HG02981 (cell line): ENCODE measurements at regions not wholly inside any gene's neighbourhood (a gene's known extent, or its start where the extent isn't known, plus 50 kb on each side); places are given as distances from the start of the nearest gene placed in this dataset.

ENCODE experiments used
- ATAC-seq: cut with Tn5 transposase; IDR thresholded peaks from one replicate; pipeline ENCODE4 v1.9.1; 2021; ENCODE audit warnings: mild to moderate bottlenecking, moderate library complexity; ENCODE audit not compliant: unreplicated experiment

- no peak for ATAC-seq
Observed at GRCh38 chr7:130958846-130959245, 224.8 kb upstream of the KLF14 start.

DNA sequence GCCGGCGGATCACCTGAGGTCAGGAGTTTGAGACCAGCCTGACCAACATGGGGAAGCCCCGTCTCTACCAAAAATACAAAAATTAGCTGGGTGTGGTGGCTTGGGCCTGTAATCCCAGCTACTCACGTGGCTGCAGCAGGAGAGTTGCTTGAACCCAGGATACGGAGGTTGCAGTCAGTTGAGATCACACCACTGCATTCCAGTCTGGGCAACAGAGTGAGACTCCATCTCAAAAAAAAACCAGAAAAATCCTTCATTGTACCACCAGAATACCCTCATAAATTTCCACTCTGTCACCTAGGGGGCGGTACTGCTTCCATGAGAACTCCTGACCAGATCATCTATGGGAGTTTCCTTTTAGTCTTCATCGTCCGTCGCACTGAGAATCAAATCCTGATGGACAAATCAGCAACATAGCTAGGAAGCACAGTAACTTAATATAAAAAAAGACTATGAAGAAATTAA, 225.8 kb upstream of the KLF14 start:
- no peak for ATAC-seq

DNA sequence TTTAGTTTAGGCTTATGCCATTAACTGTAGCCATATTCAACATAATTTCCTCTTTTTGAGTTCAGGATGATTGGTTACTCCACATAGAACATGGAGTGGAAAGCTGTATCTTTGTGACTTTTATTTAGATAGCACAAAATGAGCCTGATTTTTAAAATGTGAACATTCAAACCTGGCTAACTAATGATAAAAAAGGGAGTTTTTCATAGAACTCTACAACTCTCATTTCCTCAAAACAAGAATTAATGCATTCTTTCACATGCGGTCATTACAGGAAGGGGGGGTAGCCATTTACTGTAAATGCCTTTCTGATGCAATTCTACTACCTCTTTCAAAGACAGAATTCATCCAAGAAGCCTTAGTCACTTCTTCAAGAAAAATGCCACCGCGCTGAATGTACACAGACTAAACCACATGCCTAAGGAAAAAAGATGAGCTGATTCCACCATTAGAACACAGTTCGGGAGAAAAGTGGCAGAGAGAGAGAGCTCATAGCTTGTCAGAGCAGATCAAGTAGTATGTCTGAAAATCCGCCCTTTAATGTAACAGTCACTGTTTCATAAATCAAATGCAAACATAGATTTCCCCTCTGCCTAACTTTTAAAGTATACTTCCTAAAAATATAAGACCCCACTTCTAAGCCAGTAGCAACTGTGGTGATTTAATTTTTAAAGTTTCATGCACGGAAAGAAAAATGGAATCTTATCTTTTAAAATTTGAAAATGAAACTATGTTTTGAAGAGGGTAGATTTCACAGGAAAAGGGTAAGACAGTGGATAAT, 226.4 kb upstream of the KLF14 start:
- peak; percentile 26 for ATAC-seq

DNA sequence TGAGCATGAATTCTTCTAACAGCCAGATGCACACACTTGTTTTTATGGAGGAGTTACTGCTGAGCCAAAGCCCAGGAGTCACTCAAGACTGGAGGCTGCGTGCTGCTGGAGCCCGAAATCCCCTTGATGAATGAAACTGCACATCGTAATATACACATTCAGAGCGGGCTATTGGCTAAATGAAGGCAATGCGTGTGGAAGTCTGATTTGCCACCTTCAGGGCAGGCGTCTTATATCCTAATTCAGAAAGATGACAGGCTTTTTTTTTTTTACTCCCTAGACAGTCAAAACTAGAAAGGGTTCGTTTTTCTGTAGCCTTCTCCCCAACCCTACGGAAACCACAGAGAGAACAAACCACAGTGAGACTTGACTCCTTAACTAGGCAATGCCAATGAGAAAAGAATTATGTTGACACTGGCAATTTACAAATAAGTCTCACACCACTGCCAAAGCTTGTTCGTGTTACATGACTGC, 227.2 kb upstream of the KLF14 start:
- peak; percentile 76 for ATAC-seq

DNA sequence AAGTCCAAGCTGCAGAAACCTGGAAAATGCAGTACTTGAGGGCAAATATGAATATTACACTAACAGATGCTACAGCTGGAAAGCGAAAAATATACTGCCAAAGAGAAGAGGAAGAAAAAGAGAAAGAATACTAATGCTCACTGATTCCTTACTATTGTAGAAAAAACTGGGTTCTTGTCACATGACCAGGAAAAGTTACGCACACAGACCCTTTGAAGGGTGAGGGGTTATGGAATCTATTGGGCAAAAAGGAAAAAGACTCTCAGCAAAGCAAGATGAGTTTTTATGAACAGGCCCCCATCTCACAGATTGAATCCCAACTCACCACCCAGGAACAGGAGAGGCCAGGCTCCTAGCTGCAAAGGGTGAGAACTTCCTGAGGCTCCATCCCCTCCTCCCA, 228.1 kb upstream of the KLF14 start:
- ATAC-seq = no peak

GRCh38 chr7:130963339-130963738, 229.3 kb upstream of the KLF14 start:
- no peak for ATAC-seq

DNA sequence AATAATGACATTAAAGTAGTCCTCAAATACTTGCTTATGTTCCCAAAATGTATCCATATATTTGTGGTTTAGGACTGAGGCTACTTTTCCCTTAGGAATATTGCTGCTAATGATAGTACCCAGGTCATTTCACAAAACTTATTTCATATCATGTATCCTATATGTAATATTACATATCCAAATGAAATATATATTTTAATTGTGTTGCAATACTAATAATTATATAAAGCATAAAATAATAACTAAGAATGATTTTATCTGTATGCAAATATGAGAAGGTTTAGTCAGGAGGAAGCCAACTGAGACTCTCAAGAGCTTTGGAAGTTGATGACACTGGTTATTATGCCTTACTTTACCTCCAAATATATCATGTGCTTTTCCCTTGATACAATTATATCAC, 231.5 kb upstream of the KLF14 start:
- ATAC-seq = no peak

DNA sequence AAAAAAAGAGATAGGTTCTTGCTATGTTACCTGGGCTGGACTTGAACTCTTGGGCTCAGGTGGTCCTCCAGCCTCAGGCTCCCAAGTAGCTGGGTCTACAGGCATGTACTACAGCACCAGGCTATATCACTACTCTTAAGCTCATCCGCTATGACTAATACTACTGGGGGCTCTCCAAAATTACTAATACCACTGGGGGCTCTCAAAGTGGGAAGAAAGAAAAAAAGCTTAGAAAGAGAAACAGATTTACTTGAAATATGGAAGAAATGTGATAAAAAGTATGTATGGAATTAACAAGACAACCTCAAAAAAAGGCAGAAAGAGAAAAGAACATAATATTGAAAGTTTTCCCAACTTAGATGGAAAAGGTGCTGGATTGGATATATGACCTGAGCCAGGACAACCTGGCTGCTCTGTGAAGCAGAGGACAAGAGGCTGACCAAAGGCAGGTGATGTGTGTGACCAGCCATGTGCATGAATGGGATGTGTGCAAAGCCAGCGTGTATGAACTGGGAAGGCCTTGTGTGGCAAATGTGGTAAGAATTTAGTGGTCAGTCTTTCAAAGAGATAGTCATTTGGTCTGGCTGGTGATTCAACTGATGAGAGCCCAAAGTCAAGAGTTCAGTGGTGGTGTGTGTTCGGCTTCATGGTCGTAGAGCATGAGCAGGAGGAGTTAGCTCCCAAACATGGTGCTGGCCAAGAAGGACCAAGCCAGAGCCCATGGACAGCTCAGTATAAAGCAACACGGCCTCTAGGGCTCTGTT, 232.4 kb upstream of the KLF14 start:
- ATAC-seq = peak; percentile 73

DNA sequence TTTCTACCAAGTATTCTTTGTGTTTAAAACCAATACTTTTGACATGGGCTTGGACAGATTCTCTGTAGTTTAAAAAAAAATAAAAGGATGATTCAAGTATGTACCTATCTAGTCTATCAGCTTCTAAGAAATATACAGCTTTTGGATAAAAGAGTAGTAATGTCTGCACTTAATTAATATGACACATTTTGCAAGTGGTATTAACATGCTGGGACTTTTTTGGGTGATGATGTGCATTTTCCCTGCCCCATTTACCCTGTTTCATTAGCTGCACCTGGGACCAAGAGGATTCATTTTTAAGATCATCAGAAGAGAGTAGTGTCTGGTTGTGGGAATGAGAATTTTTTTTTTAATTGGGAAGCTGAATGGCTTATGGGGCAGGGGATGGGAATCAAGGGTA, 236.2 kb upstream of the KLF14 start:
- ATAC-seq = no peak

DNA sequence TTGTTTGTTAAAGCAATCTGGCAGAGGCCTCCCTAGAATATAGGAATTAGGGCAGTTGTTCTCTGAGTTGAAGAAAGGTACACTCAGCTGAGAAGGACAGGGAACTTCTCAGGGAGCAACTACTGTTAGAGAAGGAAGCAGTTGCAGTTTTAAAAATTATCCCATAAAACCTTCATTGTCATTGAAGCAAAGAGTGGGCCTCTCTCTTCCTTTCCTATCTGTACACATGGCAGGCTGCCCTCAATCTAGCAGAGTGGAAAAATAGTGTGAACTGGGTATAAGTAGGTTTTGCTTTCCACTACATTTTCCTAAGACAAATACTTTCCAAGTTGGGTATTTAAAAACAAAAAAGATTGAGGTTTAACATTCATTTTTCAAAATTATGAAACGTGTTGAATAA, 236.7 kb upstream of the KLF14 start:
- ATAC-seq = no peak

DNA sequence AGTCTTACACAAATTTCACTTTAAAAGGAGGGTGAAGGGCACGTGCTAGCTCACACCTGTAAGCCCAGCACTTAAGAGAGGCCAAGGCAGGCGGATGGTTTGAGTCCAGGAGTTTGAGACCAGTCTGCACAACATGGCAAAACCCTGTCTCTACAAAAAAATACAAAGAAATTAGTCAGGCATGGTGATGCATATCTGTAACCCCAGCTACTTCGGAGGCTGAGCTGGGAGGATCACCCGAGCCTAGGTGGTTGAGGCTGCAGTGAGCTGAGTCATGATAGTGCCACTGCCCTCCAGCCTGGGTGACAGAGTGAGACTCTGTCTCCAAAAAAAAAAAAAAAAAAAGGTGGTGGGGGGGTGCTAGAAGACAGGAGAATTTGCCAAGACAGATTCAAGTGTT, 237.3 kb upstream of the KLF14 start:
- no peak for ATAC-seq

GRCh38 chr7:130972201-130972600, 238.2 kb upstream of the KLF14 start:
- ATAC-seq = no peak

DNA sequence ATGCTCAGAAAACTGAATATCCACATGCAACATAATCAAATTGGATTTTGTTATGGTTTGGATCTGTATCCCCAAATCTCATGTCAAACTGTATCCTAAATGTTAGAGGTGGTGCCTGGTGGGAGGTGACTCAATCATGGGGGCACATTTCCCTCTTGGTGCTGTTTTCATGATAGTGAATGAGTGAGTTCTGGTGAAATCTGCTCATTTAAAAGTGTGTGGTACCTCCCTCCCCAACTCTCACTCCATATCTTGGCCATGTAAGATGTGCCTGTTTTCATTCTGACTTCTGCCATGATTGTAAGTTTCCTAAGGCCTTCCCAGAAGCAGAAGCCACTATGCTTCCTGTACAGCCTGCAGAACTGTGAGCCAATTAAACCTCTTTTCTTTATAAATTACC, 239.6 kb upstream of the KLF14 start:
- ATAC-seq = no peak

DNA sequence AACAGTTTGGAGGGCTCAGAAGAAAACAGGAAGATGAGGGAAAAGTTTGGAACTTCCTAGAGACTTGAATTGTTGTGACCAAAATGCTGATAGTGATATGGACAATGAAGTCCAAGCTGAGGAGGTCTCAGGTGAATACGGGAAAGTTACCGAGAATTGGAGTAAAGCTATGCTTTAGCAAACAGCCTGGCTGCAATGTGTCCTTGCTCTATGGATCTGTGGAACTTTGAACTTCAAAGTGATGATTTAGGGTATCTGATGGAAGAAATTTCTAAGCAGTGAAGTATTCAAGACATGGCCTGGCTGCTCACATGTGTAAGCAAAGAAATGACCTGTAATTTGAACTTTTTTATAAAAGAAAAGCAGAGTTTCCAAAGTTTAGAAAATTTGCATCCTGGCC, 240.2 kb upstream of the KLF14 start:
- no peak for ATAC-seq

- ATAC-seq = no peak
Observed at GRCh38 chr7:130974794-130975193, 240.8 kb upstream of the KLF14 start.

DNA sequence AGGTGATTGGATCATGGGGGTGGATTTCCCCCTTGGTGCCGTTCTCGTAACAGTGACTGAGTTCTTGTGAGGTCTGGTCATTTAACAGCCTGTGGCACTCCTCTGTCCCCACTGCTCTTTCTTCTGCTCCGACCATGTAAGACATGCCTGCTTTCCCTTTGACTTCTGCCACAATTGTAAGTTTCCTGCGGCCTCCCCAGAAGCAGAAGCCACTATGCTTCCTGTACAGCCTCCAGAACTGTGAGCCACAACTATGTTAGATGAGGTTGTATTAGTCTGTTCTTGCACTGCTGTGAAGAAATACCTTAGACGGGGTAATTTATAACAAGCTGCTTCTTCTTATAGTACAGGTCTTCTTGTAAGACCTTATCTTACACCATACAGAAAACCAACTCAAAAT, 241.7 kb upstream of the KLF14 start:
- ATAC-seq = no peak

DNA sequence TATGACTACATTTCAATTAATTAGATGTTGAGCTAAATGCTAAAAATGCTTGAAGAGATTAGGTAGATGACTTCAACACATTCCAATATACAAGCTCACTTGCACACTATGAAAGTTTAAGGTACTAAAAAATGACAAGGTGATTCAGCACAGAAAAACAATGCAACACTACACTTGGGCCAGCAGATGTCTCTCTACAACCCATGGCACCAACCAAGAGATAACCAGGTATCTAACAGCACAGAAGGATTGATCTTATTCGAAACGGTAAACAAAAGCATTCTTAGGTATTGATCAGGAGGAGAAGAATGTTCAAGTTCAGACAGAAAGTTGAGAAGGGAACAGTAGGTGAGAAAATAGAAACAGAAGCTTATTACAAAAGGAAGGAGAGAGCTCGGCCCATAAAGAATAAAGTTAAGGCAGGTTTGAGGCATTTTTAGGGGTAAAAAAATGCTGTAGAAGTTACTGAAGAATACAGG, 248.2 kb upstream of the KLF14 start:
- peak; percentile 80 for ATAC-seq

- no peak for ATAC-seq
Observed at GRCh38 chr7:130982651-130983050, 248.6 kb upstream of the KLF14 start.

DNA sequence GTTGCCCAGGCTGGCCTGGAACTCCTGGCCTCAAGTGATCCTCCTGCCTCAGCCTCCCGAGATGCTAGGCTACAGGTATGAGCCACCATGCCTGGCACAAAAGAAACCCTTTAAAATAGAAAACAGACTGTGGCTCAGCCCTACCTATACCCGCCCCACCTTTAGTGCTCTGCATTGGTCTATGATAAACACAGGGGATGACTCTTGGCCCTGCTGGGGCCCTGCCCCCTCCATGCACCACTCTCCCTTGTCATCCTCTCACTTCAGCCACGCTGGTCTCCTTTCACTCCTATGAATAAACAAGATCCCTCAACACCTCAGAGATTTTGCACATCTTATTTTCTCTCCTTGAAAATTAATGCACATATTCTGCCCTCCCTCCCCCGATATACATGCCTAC, 251.4 kb upstream of the KLF14 start:
- ATAC-seq = no peak

DNA sequence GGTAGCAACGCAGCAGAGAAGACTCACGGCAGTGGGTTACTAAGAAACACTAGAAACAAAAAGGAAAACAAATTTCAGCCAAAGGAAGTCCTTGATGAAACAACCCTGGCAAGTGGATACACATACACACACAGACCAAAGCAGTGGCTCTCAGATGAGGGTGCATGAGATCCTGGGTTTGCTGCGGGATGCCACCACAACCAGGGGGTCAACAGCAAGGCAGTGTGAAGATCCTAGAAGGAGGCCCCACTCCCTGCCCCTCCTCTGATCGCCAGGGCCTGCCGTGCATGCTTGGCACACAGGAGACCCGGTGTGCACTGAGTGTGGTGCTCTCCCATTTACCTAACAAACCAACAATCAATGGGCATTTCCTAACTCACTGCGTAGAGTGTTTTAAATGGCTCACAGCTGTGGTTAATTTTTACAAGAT, 252.3 kb upstream of the KLF14 start:
- ATAC-seq = no peak

DNA sequence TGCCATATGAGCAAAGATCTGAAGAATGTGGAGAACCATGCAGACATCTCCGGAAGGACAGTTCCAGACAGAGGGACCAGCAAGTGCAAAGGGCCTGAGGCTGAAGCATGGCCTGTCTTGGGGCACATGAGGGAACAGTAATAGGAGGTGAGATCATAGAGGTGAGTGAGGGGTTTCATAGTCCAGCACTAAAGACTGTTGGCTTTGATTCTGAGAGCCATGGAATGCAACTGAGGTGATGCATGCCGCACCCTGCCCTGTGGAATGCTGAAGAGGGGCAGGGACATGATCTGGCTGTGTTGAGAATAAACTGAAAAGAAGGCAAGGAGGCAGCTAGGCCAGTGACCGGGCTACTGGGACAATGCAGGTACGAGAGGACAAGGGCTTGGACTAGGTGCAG, 253.1 kb upstream of the KLF14 start:
- no peak for ATAC-seq

GRCh38 chr7:130988443-130988842, 254.4 kb upstream of the KLF14 start:
- ATAC-seq = no peak
